ENCODE measurements at regions not wholly inside any gene's neighbourhood (a gene's known extent, or its start where the extent isn't known, plus 50 kb on each side); places are given as distances from the start of the nearest gene placed in this dataset.

GRCh38 chr5:56662893-56663292 is 152.5 kb upstream of the MAP3K1 start:
- Mint-ChIP-seq H3K4me3 (no peak overlapping the region), H3K36me3 (peaks cover 4 to 8% of the 10 kb centered on the region in 2 donors), H3K27ac (no peak overlapping the region), H3K9me3 (peaks cover 0 to 11% (median 5%) of the 10 kb centered on the region in 7 donors), H3K4me1 (peaks cover 29 to 36% (median 33%) of the 10 kb centered on the region in 3 donors), H3K27me3 (no peaks in the 10 kb centered on the region)
- ATAC-seq (ENCODE audit: low read depth in 2 of 2), result no peak
- DNase-seq, result no peak

GRCh38 chr5:56659971-56660370 is 155.4 kb upstream of the MAP3K1 start:
- H3K4me3 Mint-ChIP-seq, result no peak overlapping the region
- ATAC-seq (ENCODE audit: low read depth in 2 of 2), result no peak
- no peaks in the 10 kb centered on the region for H3K36me3 Mint-ChIP-seq
- H3K9me3 Mint-ChIP-seq, result peaks cover 0 to 6% (median 3%) of the 10 kb centered on the region in 7 donors
- H3K4me1 Mint-ChIP-seq, result peaks cover 20 to 24% (median 21%) of the 10 kb centered on the region in 3 donors
- no peaks in the 10 kb centered on the region for H3K27me3 Mint-ChIP-seq
- peak overlapping the region in 1 of 6 donors; percentile 58 for H3K27ac Mint-ChIP-seq
- DNase-seq, result no peak

GRCh38 chr5:56658972-56659371 is 156.4 kb upstream of the MAP3K1 start:
- H3K27me3 Mint-ChIP-seq, result no peaks in the 10 kb centered on the region
- peaks cover 21 to 29% (median 25%) of the 10 kb centered on the region in 3 donors for H3K4me1 Mint-ChIP-seq
- H3K9me3 Mint-ChIP-seq, result peaks cover 0 to 10% (median 0%) of the 10 kb centered on the region in 7 donors
- peak overlapping the region in 4 of 6 donors; percentile 26 to 91 (median 76) for H3K27ac Mint-ChIP-seq
- no peak overlapping the region for H3K4me3 Mint-ChIP-seq
- ATAC-seq (ENCODE audit: low read depth in 2 of 2) (no peak), DNase-seq (no peak)
- no peaks in the 10 kb centered on the region for H3K36me3 Mint-ChIP-seq

GRCh38 chr5:56656846-56657726 is 158.3 kb upstream of the MAP3K1 start:
- H3K36me3 Mint-ChIP-seq, result no peaks in the 10 kb centered on the region
- H3K9me3 Mint-ChIP-seq, result peaks cover 0 to 14% (median 0%) of the 10 kb centered on the region in 7 donors
- H3K27me3 Mint-ChIP-seq, result no peaks in the 10 kb centered on the region
- peak overlapping the region in 1 of 8 donors; percentile 45 for H3K4me3 Mint-ChIP-seq
- no peak for DNase-seq
- H3K27ac Mint-ChIP-seq, result peak overlapping the region in 2 of 6 donors; percentile 14 to 78
- peaks cover 18 to 28% (median 25%) of the 10 kb centered on the region in 3 donors for H3K4me1 Mint-ChIP-seq
- ATAC-seq (ENCODE audit: low read depth in 2 of 2), result no peak

- peak overlapping the region in 1 of 6 donors; percentile 37 for H3K27ac Mint-ChIP-seq
- H3K4me1 Mint-ChIP-seq, result peaks cover 24 to 36% (median 27%) of the 10 kb centered on the region in 3 donors
- peaks cover 0 to 14% (median 0%) of the 10 kb centered on the region in 7 donors for H3K9me3 Mint-ChIP-seq
- H3K4me3 Mint-ChIP-seq, result peak overlapping the region in 1 of 8 donors; percentile 28
- H3K27me3 Mint-ChIP-seq, result no peaks in the 10 kb centered on the region
- DNase-seq, result no peak
- no peak for ATAC-seq (ENCODE audit: low read depth in 2 of 2)
- no peaks in the 10 kb centered on the region for H3K36me3 Mint-ChIP-seq
Observed at GRCh38 chr5:56651893-56652292, 163.5 kb upstream of the MAP3K1 start.

GRCh38 chr5:56650386-56650785 is 165.0 kb upstream of the MAP3K1 start:
- H3K4me3 Mint-ChIP-seq, result no peak overlapping the region
- ATAC-seq (ENCODE audit: low read depth in 2 of 2) (no peak), DNase-seq (no peak)
- H3K9me3 Mint-ChIP-seq, result peaks cover 0 to 14% (median 0%) of the 10 kb centered on the region in 7 donors
- peaks cover 24 to 39% (median 28%) of the 10 kb centered on the region in 3 donors for H3K4me1 Mint-ChIP-seq
- no peaks in the 10 kb centered on the region for H3K27me3 Mint-ChIP-seq
- H3K27ac Mint-ChIP-seq, result peak overlapping the region in 3 of 6 donors; percentile 24 to 74 (median 31)
- no peaks in the 10 kb centered on the region for H3K36me3 Mint-ChIP-seq

GRCh38 chr5:56649569-56649968 is 165.8 kb upstream of the MAP3K1 start:
- peaks cover 16 to 39% (median 20%) of the 10 kb centered on the region in 3 donors for H3K4me1 Mint-ChIP-seq
- DNase-seq (no peak), ATAC-seq (ENCODE audit: low read depth in 2 of 2) (no peak)
- peaks cover 0 to 8% (median 0%) of the 10 kb centered on the region in 7 donors for H3K9me3 Mint-ChIP-seq
- no peak overlapping the region for H3K27ac Mint-ChIP-seq
- H3K36me3 Mint-ChIP-seq, result no peaks in the 10 kb centered on the region
- H3K27me3 Mint-ChIP-seq, result no peaks in the 10 kb centered on the region
- H3K4me3 Mint-ChIP-seq, result no peak overlapping the region

- ATAC-seq (ENCODE audit: low read depth in 2 of 2), result no peak
- Mint-ChIP-seq H3K27ac (peak overlapping the region in 3 of 6 donors; percentile 11 to 20 (median 17)), H3K36me3 (no peaks in the 10 kb centered on the region), H3K4me3 (no peak overlapping the region), H3K9me3 (peaks cover 0 to 5% (median 0%) of the 10 kb centered on the region in 7 donors), H3K27me3 (no peaks in the 10 kb centered on the region), H3K4me1 (peaks cover 12 to 39% (median 18%) of the 10 kb centered on the region in 3 donors)
- DNase-seq, result no peak
Observed at GRCh38 chr5:56648460-56649034, 166.8 kb upstream of the MAP3K1 start.

- H3K27me3 Mint-ChIP-seq, result no peaks in the 10 kb centered on the region
- H3K27ac Mint-ChIP-seq, result peak overlapping the region in 2 of 6 donors; percentile 68 to 75
- no peak for ATAC-seq (ENCODE audit: low read depth in 2 of 2)
- peaks cover 11 to 35% (median 18%) of the 10 kb centered on the region in 3 donors for H3K4me1 Mint-ChIP-seq
- no peaks in the 10 kb centered on the region for H3K36me3 Mint-ChIP-seq
- DNase-seq, result no peak
- H3K9me3 Mint-ChIP-seq, result peaks cover 0 to 4% (median 0%) of the 10 kb centered on the region in 7 donors
- H3K4me3 Mint-ChIP-seq, result no peak overlapping the region
Observed at GRCh38 chr5:56647099-56647850, 168.1 kb upstream of the MAP3K1 start.

- peaks cover 32 to 36% (median 32%) of the 10 kb centered on the region in 3 donors for H3K4me1 Mint-ChIP-seq
- H3K27ac Mint-ChIP-seq, result peak overlapping the region in 4 of 6 donors; percentile 8 to 87 (median 36)
- H3K4me3 Mint-ChIP-seq, result no peak overlapping the region
Observed at GRCh38 chr5:56641635-56642260, 173.6 kb upstream of the MAP3K1 start.

GRCh38 chr5:56640763-56641406 is 174.5 kb upstream of the MAP3K1 start:
- Mint-ChIP-seq H3K27ac (peak overlapping the region in 5 of 6 donors; percentile 8 to 87 (median 80)), H3K4me3 (peak overlapping the region in 4 of 8 donors; percentile 3 to 37 (median 21))
- peak; percentile 91 to 94 for ATAC-seq (ENCODE audit: low read depth in 2 of 2)

More at GRCh38 chr5:56641635-56642260, 173.6 kb upstream of the MAP3K1 start:
- DNase-seq (no peak), ATAC-seq (ENCODE audit: low read depth in 2 of 2) (no peak)
- no peaks in the 10 kb centered on the region for H3K27me3 Mint-ChIP-seq
- no peaks in the 10 kb centered on the region for H3K9me3 Mint-ChIP-seq
- no peaks in the 10 kb centered on the region for H3K36me3 Mint-ChIP-seq

GRCh38 chr5:56639476-56639875 is 175.9 kb upstream of the MAP3K1 start:
- peak overlapping the region in 2 of 8 donors; percentile 1 to 9 for H3K4me3 Mint-ChIP-seq
- H3K4me1 Mint-ChIP-seq, result peaks cover 30 to 39% (median 31%) of the 10 kb centered on the region in 3 donors
- no peaks in the 10 kb centered on the region for H3K9me3 Mint-ChIP-seq
- no peaks in the 10 kb centered on the region for H3K27me3 Mint-ChIP-seq
- ATAC-seq (ENCODE audit: low read depth in 2 of 2) (no peak), DNase-seq (no peak)
- no peaks in the 10 kb centered on the region for H3K36me3 Mint-ChIP-seq
- peak overlapping the region in 3 of 6 donors; percentile 81 to 87 (median 83) for H3K27ac Mint-ChIP-seq

More at GRCh38 chr5:56640763-56641406, 174.5 kb upstream of the MAP3K1 start:
- no peaks in the 10 kb centered on the region for H3K27me3 Mint-ChIP-seq
- no peaks in the 10 kb centered on the region for H3K36me3 Mint-ChIP-seq
- no peaks in the 10 kb centered on the region for H3K9me3 Mint-ChIP-seq
- peak; percentile 54 for DNase-seq
- H3K4me1 Mint-ChIP-seq, result peaks cover 30 to 39% (median 31%) of the 10 kb centered on the region in 3 donors
